Naive thymus-derived CD8-positive, alpha-beta T cell (primary cell): ENCODE measurements at regions not wholly inside any gene's neighbourhood (a gene's known extent, or its start where the extent isn't known, plus 50 kb on each side); places are given as distances from the start of the nearest gene placed in this dataset.
"Not testable (repeated sequence)": the region's sequence is repeated elsewhere in the genome, so short reads cannot be mapped to it uniquely, and the experiment has no call there.

Source experiments
- ATAC-seq, 2 donors: fragments of 150-1000 bp; cut with Tn5 transposase in 1 of 2; sonication (Bioruptor Pico), chemical (Tn5 transposase) in 1 of 2; 1 replicate in 1 of 2; 2 replicates in 1 of 2; pipeline ENCODE4 v1.10.0; 2021; ENCODE audit warnings: mild to moderate bottlenecking in 2 of 2, moderate library complexity in 2 of 2
- POLR2A ChIA-PET: fragments of 350-600 bp; sonication (Branson Sonifier 250); formaldehyde crosslinking; loops from one replicate; lab custom pipeline; 2021; ENCODE audit warnings: antibody characterized with exemption; lab: Charles Lee
- DNase-seq, 10 donors: peaks; one replicate each; pipeline versions ENCODE4 v3.0.0 to v3.0.0-alpha.2; 2020 to 2022
- H3K27ac Mint-ChIP-seq, 10 donors: one replicate each; pipeline ENCODE4 v1.8.0; 2020 to 2022; ENCODE audit warnings: mild to moderate bottlenecking in 10 of 10, mixed read lengths in 10 of 10, moderate library complexity in 4 of 10, inconsistent platforms in 1 of 10
- H3K27me3 Mint-ChIP-seq, 5 donors: one replicate each; pipeline ENCODE4 v1.8.0; 2021 to 2022; ENCODE audit warnings: mixed read lengths in 5 of 5
- H3K36me3 Mint-ChIP-seq, 3 donors: one replicate each; pipeline ENCODE4 v1.8.0; 2020 to 2022; ENCODE audit warnings: mixed read lengths in 3 of 3, mild to moderate bottlenecking in 2 of 3, inconsistent platforms in 1 of 3
- H3K4me1 Mint-ChIP-seq, 4 donors: one replicate each; pipeline ENCODE4 v1.8.0; 2021 to 2022; ENCODE audit warnings: mixed read lengths in 4 of 4
- H3K4me3 Mint-ChIP-seq, 10 donors: one replicate each; pipeline ENCODE4 v1.8.0; 2020 to 2022; ENCODE audit warnings: mild to moderate bottlenecking in 10 of 10, mixed read lengths in 10 of 10, moderate library complexity in 6 of 10, inconsistent platforms in 1 of 10
- H3K9me3 Mint-ChIP-seq, 9 donors: one replicate each; pipeline ENCODE4 v1.8.0; 2020 to 2022; ENCODE audit warnings: mixed read lengths in 9 of 9, mild to moderate bottlenecking in 3 of 9, inconsistent platforms in 1 of 9, moderate library complexity in 1 of 9

- DNase-seq (no peak), ATAC-seq (no peak)
- Mint-ChIP-seq H3K9me3 (peaks cover 0 to 17% (median 7%) of the 10 kb centered on the region in 9 donors), H3K27me3 (no peaks in the 10 kb centered on the region), H3K27ac (no peak overlapping the region), H3K36me3 (peaks cover 0 to 5% (median 2%) of the 10 kb centered on the region in 3 donors), H3K4me1 (peaks cover 0 to 5% (median 0%) of the 10 kb centered on the region in 4 donors), H3K4me3 (no peak overlapping the region)
- POLR2A ChIA-PET, result no interaction called here
Measured at GRCh38 chr3:20250314-20250713, 64.3 kb upstream of the SGO1 start.

GRCh38 chr3:20246662-20247061 lies 60.7 kb upstream of the SGO1 start:
- DNase-seq (no peak), ATAC-seq (no peak)
- POLR2A ChIA-PET, result no interaction called here
- H3K4me1 Mint-ChIP-seq, result no peaks in the 10 kb centered on the region
- peaks cover 0 to 4% (median 0%) of the 10 kb centered on the region in 5 donors for H3K27me3 Mint-ChIP-seq
- no peak overlapping the region for H3K4me3 Mint-ChIP-seq
- peaks cover 6 to 46% (median 22%) of the 10 kb centered on the region in 9 donors for H3K9me3 Mint-ChIP-seq
- no peak overlapping the region for H3K27ac Mint-ChIP-seq
- H3K36me3 Mint-ChIP-seq, result peaks cover 0 to 12% (median 0%) of the 10 kb centered on the region in 3 donors

GRCh38 chr3:20245781-20246180 lies 59.8 kb upstream of the SGO1 start:
- Mint-ChIP-seq H3K27ac (no peak overlapping the region), H3K4me3 (no peak overlapping the region), H3K4me1 (no peaks in the 10 kb centered on the region), H3K27me3 (peaks cover 0 to 4% (median 0%) of the 10 kb centered on the region in 5 donors), H3K9me3 (peaks cover 6 to 51% (median 29%) of the 10 kb centered on the region in 9 donors), H3K36me3 (peaks cover 0 to 12% (median 0%) of the 10 kb centered on the region in 3 donors)
- POLR2A ChIA-PET, result no interaction called here
- ATAC-seq (no peak), DNase-seq (no peak)

- ATAC-seq (no peak), DNase-seq (no peak)
- H3K4me1 Mint-ChIP-seq, result no peaks in the 10 kb centered on the region
- H3K27ac Mint-ChIP-seq, result no peak overlapping the region
- peaks cover 0 to 4% (median 2%) of the 10 kb centered on the region in 5 donors for H3K27me3 Mint-ChIP-seq
- peaks cover 1 to 12% (median 2%) of the 10 kb centered on the region in 3 donors for H3K36me3 Mint-ChIP-seq
- H3K4me3 Mint-ChIP-seq, result no peak overlapping the region
- peaks cover 0 to 34% (median 18%) of the 10 kb centered on the region in 9 donors for H3K9me3 Mint-ChIP-seq
- POLR2A ChIA-PET, result no interaction called here
Measured at GRCh38 chr3:20240154-20240883, 54.3 kb upstream of the SGO1 start.

- H3K4me1 Mint-ChIP-seq, H3K27me3 Mint-ChIP-seq, H3K27ac Mint-ChIP-seq, H3K4me3 Mint-ChIP-seq, DNase-seq, ATAC-seq: not testable (repeated sequence)
- POLR2A ChIA-PET, result interaction anchor here (0.6 kb wide), 1 partner anchor 19 kb away, joined by 3 read pairs; no protein-coding TSS in a partner anchor
- H3K9me3 Mint-ChIP-seq, result peaks cover 0 to 20% (median 14%) of the 10 kb centered on the region in 9 donors
- H3K36me3 Mint-ChIP-seq, result peaks cover 3 to 12% (median 3%) of the 10 kb centered on the region in 3 donors
Measured at GRCh38 chr3:20238199-20238598, 52.2 kb upstream of the SGO1 start.

- H3K27me3 Mint-ChIP-seq, result peaks cover 0 to 2% (median 0%) of the 10 kb centered on the region in 5 donors
- H3K9me3 Mint-ChIP-seq, result peaks cover 0 to 7% (median 3%) of the 10 kb centered on the region in 9 donors
- POLR2A ChIA-PET, result no interaction called here
- H3K4me1 Mint-ChIP-seq, result no peaks in the 10 kb centered on the region
- peaks cover 0 to 3% (median 3%) of the 10 kb centered on the region in 3 donors for H3K36me3 Mint-ChIP-seq
- H3K4me3 Mint-ChIP-seq, result no peak overlapping the region
- ATAC-seq (no peak), DNase-seq (no peak)
- H3K27ac Mint-ChIP-seq, result no peak overlapping the region
Measured at GRCh38 chr3:20236603-20237002, 50.6 kb upstream of the SGO1 start.
